ENCODE measurements at regions not wholly inside any gene's neighbourhood (a gene's known extent, or its start where the extent isn't known, plus 50 kb on each side); places are given as distances from the start of the nearest gene placed in this dataset.

DNA sequence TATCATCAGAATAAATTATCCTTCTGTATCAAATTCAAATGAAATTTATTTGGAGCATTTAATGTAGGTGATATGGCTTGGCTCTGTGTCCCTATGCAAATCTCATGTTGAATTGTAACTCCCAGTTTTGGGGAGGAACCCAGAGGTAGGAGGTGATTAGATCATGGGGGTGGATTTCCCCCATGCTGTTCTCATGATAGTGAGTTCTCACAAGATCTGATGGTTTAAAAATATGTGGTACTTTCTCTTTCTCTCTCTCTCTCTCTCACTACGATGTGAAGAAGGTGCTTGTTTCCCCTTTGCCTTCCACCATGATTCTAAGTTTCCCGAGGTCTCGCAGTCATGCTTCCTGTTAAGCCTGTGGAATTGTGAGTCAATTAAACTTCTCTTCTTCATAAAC is 678.4 kb upstream of the RGMB start:
- DNase-seq: no peak
- TF ChIP-seq EZH2 (IDR thresholded peaks at IDR 0.05; ENCODE audit: insufficient read depth, poor library complexity, severe bottlenecking) (no peak), EZH2phosphoT487 (IDR thresholded peaks at IDR 0.05; ENCODE audit: insufficient read depth, low read depth) (no peak)

DNA sequence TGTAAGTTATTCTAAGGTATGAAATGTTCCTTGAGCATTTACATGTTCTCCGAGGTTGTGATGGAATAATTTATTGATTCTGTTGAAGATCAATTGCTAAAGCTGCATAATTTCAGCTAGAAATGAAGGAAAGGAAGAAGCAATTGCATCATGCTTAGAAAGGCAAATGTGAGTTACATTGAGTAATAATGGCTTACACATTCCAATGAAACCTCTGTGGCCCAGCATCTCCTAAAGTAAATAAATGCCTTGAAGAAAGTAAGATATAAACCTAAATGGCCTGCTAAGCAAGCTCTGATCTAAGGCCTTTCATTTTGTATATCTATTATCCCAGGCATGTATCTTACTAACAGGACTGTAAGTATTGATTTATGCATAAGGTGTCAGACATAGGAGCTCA is 677.3 kb upstream of the RGMB start:
- no peak for TF ChIP-seq EZH2 (IDR thresholded peaks at IDR 0.05; ENCODE audit: insufficient read depth, poor library complexity, severe bottlenecking)
- TF ChIP-seq EZH2phosphoT487 (IDR thresholded peaks at IDR 0.05; ENCODE audit: insufficient read depth, low read depth): no peak
- Histone ChIP-seq H3K9me2 (ENCODE audit: insufficient read depth) (no peaks in the 10 kb centered on the region), H3F3A (ENCODE audit: insufficient read depth) (peaks cover 14% of the 10 kb centered on the region), H3K27ac (peak overlapping the region; percentile 50), H3K79me2 (ENCODE audit: insufficient read depth) (no peaks in the 10 kb centered on the region), H3K36me3 (ENCODE audit: low read depth) (no peaks in the 10 kb centered on the region), H3K9ac (no peak overlapping the region), H3K9me3 (ENCODE audit: low read depth) (no peaks in the 10 kb centered on the region), H3K4me3 (no peak overlapping the region), H3K4me1 (ENCODE audit: insufficient read depth) (peaks cover 31% of the 10 kb centered on the region), H4K20me1 (ENCODE audit: insufficient read depth) (no peaks in the 10 kb centered on the region), H3K27me3 (replicated peaks; ENCODE audit: insufficient read depth) (no peaks in the 10 kb centered on the region), H3K4me2 (ENCODE audit: unreplicated experiment) (peak overlapping the region; percentile 54), H2AFZ (peak overlapping the region; percentile 67)
- 40 to 51% methylated on average over 1 of the region's 1 CpG for WGBS, 2 experiments (ENCODE audit: low coverage in 1 of 2, low lambda C conversion rate in 2 of 2, missing lambda C conversion rate in 2 of 2)
- peak; percentile 79 for DNase-seq
- in situ Hi-C loops (cut with MboI): no loop called here

More for the DNA sequence above, 678.4 kb upstream of the RGMB start:
- H3K4me1 ChIP-seq (ENCODE audit: insufficient read depth): peaks cover 22% of the 10 kb centered on the region
- WGBS, 2 experiments (ENCODE audit: low coverage in 1 of 2, low lambda C conversion rate in 2 of 2, missing lambda C conversion rate in 2 of 2): 79 to 86% methylated on average over 3 of the region's 3 CpGs
- no peaks in the 10 kb centered on the region for H4K20me1 ChIP-seq (ENCODE audit: insufficient read depth)
- H3K27ac ChIP-seq: no peak overlapping the region
- no peaks in the 10 kb centered on the region for H3K36me3 ChIP-seq (ENCODE audit: low read depth)
- in situ Hi-C loops (cut with MboI): no loop called here
- H3K4me2 ChIP-seq (ENCODE audit: unreplicated experiment): no peak overlapping the region
- no peaks in the 10 kb centered on the region for H3K9me3 ChIP-seq (ENCODE audit: low read depth)
- no peaks in the 10 kb centered on the region for H3K79me2 ChIP-seq (ENCODE audit: insufficient read depth)
- H3F3A ChIP-seq (ENCODE audit: insufficient read depth): peaks cover 9% of the 10 kb centered on the region
- H3K9ac ChIP-seq: no peak overlapping the region
- peak overlapping the region; percentile 67; the same call in 1 of the 2 replicates for H2AFZ ChIP-seq
- H3K9me2 ChIP-seq (ENCODE audit: insufficient read depth): no peaks in the 10 kb centered on the region
- H3K27me3 ChIP-seq (replicated peaks; ENCODE audit: insufficient read depth): no peaks in the 10 kb centered on the region
- H3K4me3 ChIP-seq: no peak overlapping the region

DNA sequence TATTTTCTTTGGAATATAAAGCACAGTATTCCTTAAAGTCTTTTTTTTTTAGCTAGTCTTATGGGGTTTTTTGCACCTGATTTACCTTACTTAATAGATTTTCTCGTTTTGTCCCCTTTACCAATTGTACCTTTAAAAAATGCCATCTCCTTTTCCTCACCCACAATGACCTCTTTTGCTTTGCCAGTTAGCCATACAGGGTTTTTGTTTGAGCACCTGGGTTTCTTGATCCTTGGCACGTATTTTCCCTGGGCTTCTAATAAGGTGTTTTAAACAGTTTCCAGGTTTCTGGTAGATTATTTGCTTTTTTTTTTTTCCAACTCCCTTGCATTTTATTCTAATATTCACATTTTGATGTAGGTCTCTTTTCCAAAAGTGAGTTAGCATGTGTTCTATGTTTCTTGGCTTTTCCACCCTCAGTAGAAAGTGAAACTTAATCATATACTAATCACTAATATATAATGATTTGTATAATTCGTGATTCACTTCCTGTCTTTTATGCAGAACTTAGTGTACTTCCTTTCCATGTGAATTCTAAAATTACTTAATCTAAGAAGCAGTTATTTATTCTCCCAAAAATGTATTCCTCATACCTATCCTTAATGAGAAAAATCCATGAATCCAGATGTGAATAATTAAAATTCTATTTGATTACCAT is 673.9 kb upstream of the RGMB start:
- H4K20me1 ChIP-seq (ENCODE audit: insufficient read depth): no peaks in the 10 kb centered on the region
- H3K9ac ChIP-seq: no peak overlapping the region
- H3K27me3 ChIP-seq (replicated peaks; ENCODE audit: insufficient read depth): no peaks in the 10 kb centered on the region
- no peak overlapping the region for H3K4me2 ChIP-seq (ENCODE audit: unreplicated experiment)
- peak overlapping the region; percentile 51 for H2AFZ ChIP-seq
- H3K9me2 ChIP-seq (ENCODE audit: insufficient read depth): no peaks in the 10 kb centered on the region
- WGBS, 2 experiments (ENCODE audit: low coverage in 1 of 2, low lambda C conversion rate in 2 of 2, missing lambda C conversion rate in 2 of 2): 52 to 66% methylated on average over 3 of the region's 3 CpGs
- H3K9me3 ChIP-seq (ENCODE audit: low read depth): no peaks in the 10 kb centered on the region
- H3F3A ChIP-seq (ENCODE audit: insufficient read depth): peaks cover 14% of the 10 kb centered on the region
- in situ Hi-C loops (cut with MboI): no loop called here
- peaks cover 36% of the 10 kb centered on the region for H3K4me1 ChIP-seq (ENCODE audit: insufficient read depth)
- no peak overlapping the region for H3K27ac ChIP-seq
- H3K79me2 ChIP-seq (ENCODE audit: insufficient read depth): no peaks in the 10 kb centered on the region
- DNase-seq: peak; percentile 33
- TF ChIP-seq EZH2 (IDR thresholded peaks at IDR 0.05; ENCODE audit: insufficient read depth, poor library complexity, severe bottlenecking) (no peak), EZH2phosphoT487 (IDR thresholded peaks at IDR 0.05; ENCODE audit: insufficient read depth, low read depth) (no peak)
- no peaks in the 10 kb centered on the region for H3K36me3 ChIP-seq (ENCODE audit: low read depth)
- no peak overlapping the region for H3K4me3 ChIP-seq

DNA sequence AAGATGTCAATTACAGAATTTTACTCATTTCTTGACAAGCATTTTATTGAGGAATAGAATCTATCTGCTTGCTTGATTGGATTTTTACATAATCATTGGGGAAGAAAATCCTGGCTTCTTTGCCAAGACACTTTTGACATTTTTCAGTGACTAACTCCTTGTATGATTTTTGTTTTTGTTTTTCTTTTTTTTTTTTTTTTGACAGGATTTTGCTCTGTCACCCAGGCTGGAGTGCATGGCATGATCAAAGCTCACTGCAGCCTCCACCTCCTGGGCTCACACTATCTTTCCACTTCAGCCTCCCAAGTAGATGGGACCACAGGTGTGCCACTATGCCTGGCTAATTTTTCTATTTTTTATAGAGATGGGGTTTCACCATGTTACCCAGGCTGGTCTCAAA is 672.3 kb upstream of the RGMB start:
- TF ChIP-seq EZH2phosphoT487 (IDR thresholded peaks at IDR 0.05; ENCODE audit: insufficient read depth, low read depth) (no peak), EZH2 (IDR thresholded peaks at IDR 0.05; ENCODE audit: insufficient read depth, poor library complexity, severe bottlenecking) (no peak)
- no peak overlapping the region for H2AFZ ChIP-seq
- no peak overlapping the region for H3K4me2 ChIP-seq (ENCODE audit: unreplicated experiment)
- H4K20me1 ChIP-seq (ENCODE audit: insufficient read depth): no peaks in the 10 kb centered on the region
- DNase-seq: no peak
- no peaks in the 10 kb centered on the region for H3K27me3 ChIP-seq (replicated peaks; ENCODE audit: insufficient read depth)
- no peak overlapping the region for H3K9ac ChIP-seq
- H3K36me3 ChIP-seq (ENCODE audit: low read depth): no peaks in the 10 kb centered on the region
- H3K4me1 ChIP-seq (ENCODE audit: insufficient read depth): peaks cover 28% of the 10 kb centered on the region
- no peaks in the 10 kb centered on the region for H3K79me2 ChIP-seq (ENCODE audit: insufficient read depth)
- H3K27ac ChIP-seq: no peak overlapping the region
- no peak overlapping the region for H3K4me3 ChIP-seq
- no peaks in the 10 kb centered on the region for H3K9me2 ChIP-seq (ENCODE audit: insufficient read depth)
- H3F3A ChIP-seq (ENCODE audit: insufficient read depth): peaks cover 14% of the 10 kb centered on the region
- H3K9me3 ChIP-seq (ENCODE audit: low read depth): no peaks in the 10 kb centered on the region
- in situ Hi-C loops (cut with MboI): no loop called here

- Histone ChIP-seq H3K27ac (no peak overlapping the region), H3K36me3 (ENCODE audit: low read depth) (no peaks in the 10 kb centered on the region), H3K27me3 (replicated peaks; ENCODE audit: insufficient read depth) (no peaks in the 10 kb centered on the region), H3K4me3 (no peak overlapping the region), H3K9me2 (ENCODE audit: insufficient read depth) (no peaks in the 10 kb centered on the region), H3K9ac (no peak overlapping the region), H2AFZ (no peak overlapping the region), H3K9me3 (ENCODE audit: low read depth) (no peaks in the 10 kb centered on the region), H3K4me1 (ENCODE audit: insufficient read depth) (peaks cover 39% of the 10 kb centered on the region), H3K4me2 (ENCODE audit: unreplicated experiment) (no peak overlapping the region), H3F3A (ENCODE audit: insufficient read depth) (peaks cover 19% of the 10 kb centered on the region), H3K79me2 (ENCODE audit: insufficient read depth) (no peaks in the 10 kb centered on the region), H4K20me1 (ENCODE audit: insufficient read depth) (no peaks in the 10 kb centered on the region)
- DNase-seq: peak; percentile 20
- no peak for TF ChIP-seq EZH2 (IDR thresholded peaks at IDR 0.05; ENCODE audit: insufficient read depth, poor library complexity, severe bottlenecking)
- no peak for TF ChIP-seq EZH2phosphoT487 (IDR thresholded peaks at IDR 0.05; ENCODE audit: insufficient read depth, low read depth)
- in situ Hi-C loops (cut with MboI): no loop called here
- WGBS, 2 experiments (ENCODE audit: low coverage in 1 of 2, low lambda C conversion rate in 2 of 2, missing lambda C conversion rate in 2 of 2): 46 to 52% methylated on average over 3 of the region's 3 CpGs
Measured at GRCh38 chr5:98102936-98103335, 670.5 kb upstream of the RGMB start.

Data from GM23248 (cell line).